HUES48 (cell line): ENCODE measurements at regions not wholly inside any gene's neighbourhood (a gene's known extent, or its start where the extent isn't known, plus 50 kb on each side); places are given as distances from the start of the nearest gene placed in this dataset.
"Not testable (repeated sequence)": the region's sequence is repeated elsewhere in the genome, so short reads cannot be mapped to it uniquely, and the experiment has no call there.

Experiments used
- H3K27ac ChIP-seq: one replicate; pipeline ENCODE4 v1.7.0; 2013; ENCODE audit warnings: low read depth, low read length, inconsistent platforms
- H3K27me3 ChIP-seq: 2 replicates; pipeline ENCODE4 v1.6.1; 2013; ENCODE audit warnings: mild to moderate bottlenecking, low read length; ENCODE audit not compliant: control insufficient read depth, insufficient read depth
- H3K36me3 ChIP-seq: 2 replicates; pipeline ENCODE4 v1.6.1; 2013; ENCODE audit warnings: low read length; ENCODE audit not compliant: control insufficient read depth, insufficient read depth
- H3K4me1 ChIP-seq: 2 replicates; pipeline ENCODE4 v1.6.1; 2013; ENCODE audit warnings: mild to moderate bottlenecking, low read length; ENCODE audit not compliant: control insufficient read depth, insufficient read depth
- H3K4me3 ChIP-seq: 2 replicates; pipeline ENCODE4 v1.5.1; 2013; ENCODE audit warnings: mild to moderate bottlenecking, low read depth, low read length
- H3K9ac ChIP-seq: 2 replicates; pipeline ENCODE4 v1.6.1; 2013; ENCODE audit warnings: mild to moderate bottlenecking, low read depth, low read length, moderate library complexity
- H3K9me3 ChIP-seq: 2 replicates; pipeline ENCODE4 v1.6.1; 2013; ENCODE audit warnings: low read length; ENCODE audit not compliant: control insufficient read depth, insufficient read depth

- H3K9me3 ChIP-seq: no peaks in the 10 kb centered on the region
- peaks cover 29% of the 10 kb centered on the region for H3K4me1 ChIP-seq
- H3K4me3 ChIP-seq: no peak overlapping the region
- no peak overlapping the region for H3K9ac ChIP-seq
- H3K27ac ChIP-seq: no peak overlapping the region
- H3K36me3 ChIP-seq: no peaks in the 10 kb centered on the region
- H3K27me3 ChIP-seq: no peaks in the 10 kb centered on the region
Measured at GRCh38 chr7:114364151-114364550, 50.5 kb upstream of the FOXP2 start.

DNA sequence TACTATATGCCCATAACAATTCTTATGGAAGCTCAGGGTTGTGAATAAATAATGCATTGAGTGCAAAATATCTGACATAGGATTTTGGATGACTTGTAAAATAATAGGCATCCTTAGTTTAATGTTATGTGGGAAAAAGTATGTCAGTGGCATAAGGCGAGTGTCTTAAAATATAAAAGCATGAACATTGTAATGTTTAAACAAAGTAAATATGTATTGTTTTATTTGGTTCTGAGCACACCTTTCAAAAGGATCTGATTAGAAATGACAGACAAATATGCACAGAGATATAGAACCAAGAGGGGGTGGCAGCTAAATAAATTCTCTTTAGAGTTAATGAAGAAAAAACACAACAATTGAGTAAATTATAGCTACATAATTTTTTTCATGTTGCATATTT lies 51.3 kb upstream of the FOXP2 start:
- no peaks in the 10 kb centered on the region for H3K27me3 ChIP-seq
- H3K9me3 ChIP-seq: no peaks in the 10 kb centered on the region
- no peaks in the 10 kb centered on the region for H3K36me3 ChIP-seq
- H3K9ac ChIP-seq: no peak overlapping the region
- H3K4me3 ChIP-seq: no peak overlapping the region
- peaks cover 29% of the 10 kb centered on the region for H3K4me1 ChIP-seq
- no peak overlapping the region for H3K27ac ChIP-seq

DNA sequence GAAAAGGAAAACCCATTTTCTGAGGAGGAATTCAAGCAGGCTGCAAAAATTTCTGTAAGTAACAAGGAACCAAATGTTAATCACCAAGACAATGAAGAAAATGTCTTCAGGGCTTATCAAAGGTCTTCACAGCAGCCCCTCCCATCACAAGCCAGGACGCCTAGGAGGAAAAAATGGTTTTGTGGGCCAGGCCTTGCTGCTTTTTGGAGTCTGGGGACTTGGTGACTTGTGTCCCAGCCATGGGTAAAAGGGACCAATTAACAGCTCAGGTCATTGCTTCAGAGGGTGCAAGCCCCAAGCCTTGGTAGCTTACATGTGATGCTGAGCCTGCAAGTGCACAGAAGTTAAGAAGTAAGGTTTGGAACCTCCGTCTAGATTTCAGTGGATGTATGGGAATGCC lies 55.7 kb upstream of the FOXP2 start:
- Histone ChIP-seq H3K36me3 (no peaks in the 10 kb centered on the region), H3K4me1 (peaks cover 19% of the 10 kb centered on the region), H3K27me3 (no peaks in the 10 kb centered on the region), H3K27ac (no peak overlapping the region), H3K9ac (no peak overlapping the region), H3K9me3 (no peaks in the 10 kb centered on the region), H3K4me3 (no peak overlapping the region)

GRCh38 chr7:114356133-114356532 lies 58.5 kb upstream of the FOXP2 start:
- Histone ChIP-seq H3K4me3 (no peak overlapping the region), H3K4me1 (no peaks in the 10 kb centered on the region), H3K27me3 (no peaks in the 10 kb centered on the region)

GRCh38 chr7:114354306-114354705 lies 60.3 kb upstream of the FOXP2 start:
- Histone ChIP-seq H3K9me3 (no peaks in the 10 kb centered on the region), H3K27me3 (no peaks in the 10 kb centered on the region), H3K9ac (no peak overlapping the region), H3K4me1 (no peaks in the 10 kb centered on the region), H3K4me3 (no peak overlapping the region), H3K36me3 (no peaks in the 10 kb centered on the region), H3K27ac (no peak overlapping the region)

More at GRCh38 chr7:114356133-114356532, 58.5 kb upstream of the FOXP2 start:
- H3K9ac ChIP-seq: no peak overlapping the region
- H3K36me3 ChIP-seq: no peaks in the 10 kb centered on the region
- H3K27ac ChIP-seq: no peak overlapping the region
- H3K9me3 ChIP-seq: no peaks in the 10 kb centered on the region

GRCh38 chr7:114345494-114345893 lies 69.1 kb upstream of the FOXP2 start:
- Histone ChIP-seq H3K36me3 (no peaks in the 10 kb centered on the region), H3K4me3 (no peak overlapping the region), H3K27ac (no peak overlapping the region), H3K4me1 (no peaks in the 10 kb centered on the region), H3K9ac (no peak overlapping the region), H3K27me3 (no peaks in the 10 kb centered on the region), H3K9me3 (no peaks in the 10 kb centered on the region)

DNA sequence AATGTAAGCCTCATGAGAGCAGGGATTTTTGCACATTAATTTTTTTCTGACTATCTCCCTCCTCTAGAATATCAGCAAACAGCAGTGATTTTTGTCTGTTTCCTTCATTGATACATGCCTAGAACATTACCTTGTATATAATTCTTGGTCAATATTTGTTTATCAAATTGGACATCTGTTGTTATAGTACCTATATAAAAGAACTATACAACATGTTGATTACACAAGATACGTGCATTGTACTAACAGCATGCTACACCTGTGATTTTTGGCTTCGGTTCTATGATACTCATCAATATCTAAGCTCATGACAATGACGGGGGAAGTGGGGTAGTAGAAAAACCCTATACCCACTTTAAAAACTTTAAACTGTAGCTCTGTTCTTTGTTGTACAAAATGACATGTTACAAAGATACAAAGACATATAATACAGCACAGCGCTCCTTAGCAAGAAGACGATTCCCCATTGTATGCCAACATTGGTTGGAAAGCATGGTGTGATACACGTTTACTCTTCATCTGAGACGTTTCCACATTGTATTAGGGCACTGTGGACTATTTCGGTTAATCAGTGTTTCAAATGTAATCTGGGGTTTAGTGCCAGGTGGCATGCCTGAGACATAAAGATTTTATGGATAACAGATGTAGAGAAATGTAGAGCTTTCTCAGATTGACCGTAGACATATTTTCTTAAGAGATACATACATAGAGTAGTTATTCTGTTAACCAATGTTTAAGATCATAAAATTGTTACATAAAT lies 70.5 kb upstream of the FOXP2 start:
- no peaks in the 10 kb centered on the region for H3K9me3 ChIP-seq
- no peaks in the 10 kb centered on the region for H3K36me3 ChIP-seq
- H3K27me3 ChIP-seq: no peaks in the 10 kb centered on the region
- H3K4me3 ChIP-seq: no peak overlapping the region
- H3K9ac ChIP-seq: no peak overlapping the region
- no peaks in the 10 kb centered on the region for H3K4me1 ChIP-seq
- H3K27ac ChIP-seq: no peak overlapping the region

DNA sequence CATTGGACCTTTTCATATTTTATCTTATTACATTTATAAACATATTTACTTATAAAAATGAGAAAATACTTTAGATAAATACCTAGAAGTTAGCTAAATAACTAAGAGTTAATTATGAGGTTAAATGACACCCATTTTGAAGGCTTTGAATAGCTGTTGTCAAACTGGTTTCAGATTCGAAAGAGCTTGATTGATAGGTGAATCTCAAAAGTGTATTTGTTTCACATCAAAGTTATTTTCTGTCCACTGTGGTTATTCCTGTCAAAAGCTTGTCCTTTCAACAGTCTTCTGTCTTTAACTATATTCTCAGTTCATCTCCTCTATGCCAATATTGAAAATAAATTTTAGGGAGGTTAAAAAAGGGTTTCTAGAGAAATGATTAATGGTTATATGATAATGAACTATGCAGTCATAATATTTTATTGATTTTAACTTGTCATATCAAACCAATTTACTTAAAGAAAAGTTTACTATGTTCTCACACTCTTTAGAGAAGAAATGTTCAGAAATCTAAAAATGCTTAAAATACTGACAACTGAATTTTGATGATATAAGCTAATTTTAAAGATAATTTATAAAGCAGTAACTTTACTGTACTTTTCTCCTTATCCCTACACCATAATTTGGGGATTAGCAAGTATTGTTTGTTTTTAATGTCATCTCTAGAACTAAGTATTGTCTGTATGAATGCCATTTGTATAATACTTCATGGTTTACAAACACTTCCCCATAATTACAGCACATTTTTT lies 72.0 kb upstream of the FOXP2 start:
- no peaks in the 10 kb centered on the region for H3K4me1 ChIP-seq
- no peaks in the 10 kb centered on the region for H3K36me3 ChIP-seq
- no peak overlapping the region for H3K4me3 ChIP-seq
- H3K9me3 ChIP-seq: no peaks in the 10 kb centered on the region
- no peaks in the 10 kb centered on the region for H3K27me3 ChIP-seq
- H3K27ac ChIP-seq: no peak overlapping the region
- H3K9ac ChIP-seq: no peak overlapping the region

GRCh38 chr7:114341648-114342047 lies 73.0 kb upstream of the FOXP2 start:
- Histone ChIP-seq H3K4me1 (no peaks in the 10 kb centered on the region), H3K4me3 (no peak overlapping the region), H3K36me3 (no peaks in the 10 kb centered on the region), H3K27ac (no peak overlapping the region), H3K9ac (no peak overlapping the region), H3K9me3 (no peaks in the 10 kb centered on the region), H3K27me3 (no peaks in the 10 kb centered on the region)

DNA sequence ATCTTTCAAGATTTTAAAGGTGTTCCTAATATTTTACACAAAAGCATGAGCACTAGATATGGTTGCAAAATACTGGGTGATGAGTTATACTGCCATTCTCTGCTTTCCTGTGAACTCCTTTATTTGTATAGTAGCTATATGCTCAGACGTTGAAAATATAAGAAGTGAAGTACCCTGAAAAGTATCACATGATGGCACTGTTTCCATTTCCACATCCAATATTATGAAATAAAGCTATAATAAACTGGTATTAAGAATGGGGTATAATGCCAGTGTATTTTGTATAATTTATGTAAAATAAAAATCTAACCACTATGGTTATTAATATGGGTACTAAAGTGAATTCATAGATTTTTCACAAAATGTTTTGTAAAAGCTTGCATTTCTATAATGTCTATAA lies 79.6 kb upstream of the FOXP2 start:
- Histone ChIP-seq H3K4me1 (no peaks in the 10 kb centered on the region), H3K9me3 (no peaks in the 10 kb centered on the region), H3K27me3 (no peaks in the 10 kb centered on the region), H3K4me3 (no peak overlapping the region), H3K27ac (no peak overlapping the region), H3K9ac (no peak overlapping the region), H3K36me3 (no peaks in the 10 kb centered on the region)

DNA sequence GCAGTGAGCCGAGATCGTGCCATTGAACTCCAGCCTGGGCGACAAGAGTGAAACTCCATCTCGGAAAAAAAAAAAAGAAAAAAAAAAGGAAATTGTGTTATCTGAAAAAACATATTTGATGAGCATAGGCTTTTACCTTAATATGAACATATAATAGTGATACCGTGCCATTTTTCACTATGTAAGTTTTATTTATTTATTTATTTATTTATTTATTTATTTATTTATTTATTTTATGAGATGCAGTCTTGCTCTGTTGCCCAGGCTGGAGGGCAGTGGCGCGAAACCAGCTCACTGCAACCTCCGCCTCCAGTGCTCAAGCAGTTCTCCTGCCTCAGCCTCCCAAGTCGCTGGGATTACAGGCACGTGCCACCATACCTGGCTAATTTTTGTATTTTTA lies 85.2 kb upstream of the FOXP2 start:
- not testable (repeated sequence) for H3K27me3 ChIP-seq, H3K4me1 ChIP-seq, H3K27ac ChIP-seq, H3K36me3 ChIP-seq, H3K9ac ChIP-seq, H3K4me3 ChIP-seq, H3K9me3 ChIP-seq
